ENCODE measurements at regions not wholly inside any gene's neighbourhood (a gene's known extent, or its start where the extent isn't known, plus 50 kb on each side); places are given as distances from the start of the nearest gene placed in this dataset.

DNA sequence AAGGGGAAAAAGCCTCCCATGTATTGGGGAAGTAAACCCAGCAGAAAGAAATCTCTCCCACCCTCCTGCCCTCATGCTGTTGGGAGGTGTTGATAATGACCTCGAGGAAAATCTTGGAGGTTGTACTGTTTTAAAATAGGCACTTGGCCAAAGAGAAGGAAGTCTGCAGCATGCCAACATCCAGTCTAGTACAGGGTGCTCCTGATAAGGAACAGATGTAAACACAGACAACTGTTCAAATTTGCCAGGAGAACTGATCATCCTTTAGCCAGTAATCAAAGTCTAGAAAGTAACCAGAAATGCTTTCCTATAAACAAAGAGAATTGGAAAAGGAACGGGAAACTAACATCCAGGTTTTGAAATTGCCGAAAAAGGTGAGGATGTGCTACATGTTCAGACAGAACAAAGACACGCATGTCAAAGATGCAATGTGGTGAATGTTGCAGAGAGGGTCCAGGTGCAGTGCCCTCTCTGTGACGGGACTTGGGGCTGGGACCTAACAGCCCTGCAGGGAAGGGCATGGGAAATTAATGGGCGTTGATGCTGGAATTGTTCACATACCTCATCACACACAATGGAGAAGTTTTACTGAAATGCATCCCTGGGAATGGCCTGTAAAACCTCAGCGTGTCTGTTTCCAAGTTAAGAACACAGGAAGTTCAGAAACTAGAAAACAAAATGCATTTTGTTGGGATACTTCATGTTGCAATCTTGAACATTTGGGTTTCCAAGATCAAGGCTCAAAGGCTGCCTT lies 125.7 kb upstream of the RND3 start:
- no peaks in the 10 kb centered on the region for H3K4me1 ChIP-seq (ENCODE audit: insufficient read depth, low read length)
- ChIA-PET CTCF (no interaction called here), POLR2A (no interaction called here)
- DNase-seq (no peak), ATAC-seq (ENCODE audit: poor library complexity) (no peak)
- no peak overlapping the region for H3K27ac Mint-ChIP-seq
- no peak overlapping the region for H3K27ac ChIP-seq (ENCODE audit: low read depth in 1 of 2, low read length in 2 of 2)
- no peak overlapping the region for H3K4me3 Mint-ChIP-seq
- no peaks in the 10 kb centered on the region for H3K9me3 ChIP-seq (ENCODE audit: control insufficient read depth in 1 of 2, insufficient read depth in 1 of 2, low read length in 2 of 2)
- no peaks in the 10 kb centered on the region for H3K27me3 Mint-ChIP-seq
- H3K9me3 Mint-ChIP-seq: no peaks in the 10 kb centered on the region
- no peaks in the 10 kb centered on the region for H3K27me3 ChIP-seq (ENCODE audit: control insufficient read depth in 1 of 2, insufficient read depth in 2 of 2, low read length in 2 of 2)
- H3K4me1 Mint-ChIP-seq (ENCODE audit: low read depth): no peaks in the 10 kb centered on the region
- no peaks in the 10 kb centered on the region for H3K36me3 ChIP-seq (ENCODE audit: insufficient read depth, low read length)
- intact Hi-C loops (cut with DNase I, micrococcal nuclease): loop anchor here (2.0 to 5.0 kb wide), 2 partner anchors 1014 to 1016 kb away; no protein-coding TSS in a partner anchor
- TF ChIP-seq, protein P1, sequence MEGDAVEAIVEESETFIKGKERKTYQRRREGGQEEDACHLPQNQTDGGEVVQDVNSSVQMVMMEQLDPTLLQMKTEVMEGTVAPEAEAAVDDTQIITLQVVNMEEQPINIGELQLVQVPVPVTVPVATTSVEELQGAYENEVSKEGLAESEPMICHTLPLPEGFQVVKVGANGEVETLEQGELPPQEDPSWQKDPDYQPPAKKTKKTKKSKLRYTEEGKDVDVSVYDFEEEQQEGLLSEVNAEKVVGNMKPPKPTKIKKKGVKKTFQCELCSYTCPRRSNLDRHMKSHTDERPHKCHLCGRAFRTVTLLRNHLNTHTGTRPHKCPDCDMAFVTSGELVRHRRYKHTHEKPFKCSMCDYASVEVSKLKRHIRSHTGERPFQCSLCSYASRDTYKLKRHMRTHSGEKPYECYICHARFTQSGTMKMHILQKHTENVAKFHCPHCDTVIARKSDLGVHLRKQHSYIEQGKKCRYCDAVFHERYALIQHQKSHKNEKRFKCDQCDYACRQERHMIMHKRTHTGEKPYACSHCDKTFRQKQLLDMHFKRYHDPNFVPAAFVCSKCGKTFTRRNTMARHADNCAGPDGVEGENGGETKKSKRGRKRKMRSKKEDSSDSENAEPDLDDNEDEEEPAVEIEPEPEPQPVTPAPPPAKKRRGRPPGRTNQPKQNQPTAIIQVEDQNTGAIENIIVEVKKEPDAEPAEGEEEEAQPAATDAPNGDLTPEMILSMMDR (IDR thresholded peaks at IDR 0.05): no peak
- H3K4me3 ChIP-seq (ENCODE audit: low read length): no peak overlapping the region
- H3K36me3 Mint-ChIP-seq (ENCODE audit: low read depth): no peaks in the 10 kb centered on the region

DNA sequence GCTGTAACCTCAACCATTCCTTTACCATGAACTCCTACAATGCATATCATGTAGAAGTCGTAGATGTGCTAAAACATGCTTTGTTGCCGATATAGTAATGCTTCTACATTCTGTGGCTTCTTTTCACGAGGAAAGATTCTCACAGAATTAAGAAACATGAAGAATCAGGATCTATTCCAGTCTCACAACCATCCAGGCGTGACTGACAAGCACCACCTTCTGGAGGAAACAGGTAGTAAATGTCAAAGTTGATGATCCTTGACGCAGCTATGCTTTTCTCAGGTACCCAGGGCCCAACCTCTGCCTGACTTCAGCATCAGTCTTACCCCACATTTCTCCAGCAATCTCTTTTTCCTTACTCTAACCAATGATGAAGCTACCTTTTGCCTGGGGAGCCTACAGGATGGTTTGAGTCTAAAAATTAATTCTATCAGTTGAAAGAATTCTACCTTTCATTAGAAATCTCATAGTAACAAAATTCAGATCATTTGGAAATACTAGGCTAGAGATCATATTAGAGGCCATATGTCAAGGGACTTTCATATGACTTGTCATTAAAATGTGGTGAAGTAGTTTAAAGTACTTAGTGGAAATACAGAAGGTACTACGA lies 123.3 kb upstream of the RND3 start:
- H3K9me3 Mint-ChIP-seq: no peaks in the 10 kb centered on the region
- Histone ChIP-seq H3K27ac (ENCODE audit: low read depth in 1 of 2, low read length in 2 of 2) (no peak overlapping the region), H3K9me3 (ENCODE audit: control insufficient read depth in 1 of 2, insufficient read depth in 1 of 2, low read length in 2 of 2) (no peaks in the 10 kb centered on the region), H3K36me3 (ENCODE audit: insufficient read depth, low read length) (no peaks in the 10 kb centered on the region), H3K4me1 (ENCODE audit: insufficient read depth, low read length) (no peaks in the 10 kb centered on the region), H3K4me3 (ENCODE audit: low read length) (no peak overlapping the region), H3K27me3 (ENCODE audit: control insufficient read depth in 1 of 2, insufficient read depth in 2 of 2, low read length in 2 of 2) (no peaks in the 10 kb centered on the region)
- H3K4me3 Mint-ChIP-seq: no peak overlapping the region
- ChIA-PET POLR2A (no interaction called here), CTCF (no interaction called here)
- H3K36me3 Mint-ChIP-seq (ENCODE audit: low read depth): no peaks in the 10 kb centered on the region
- peak in 1 of 14 experiments; percentile 1 for DNase-seq
- no peak for ATAC-seq (ENCODE audit: poor library complexity)
- H3K27ac Mint-ChIP-seq: no peak overlapping the region
- TF ChIP-seq, protein P1 (IDR thresholded peaks at IDR 0.05): no peak
- no peaks in the 10 kb centered on the region for H3K27me3 Mint-ChIP-seq
- H3K4me1 Mint-ChIP-seq (ENCODE audit: low read depth): no peaks in the 10 kb centered on the region
- intact Hi-C loops (cut with DNase I, micrococcal nuclease): loop anchor here in 1 of 2 experiments (5.0 kb wide), 1 partner anchor 1013 kb away; no protein-coding TSS in a partner anchor

DNA sequence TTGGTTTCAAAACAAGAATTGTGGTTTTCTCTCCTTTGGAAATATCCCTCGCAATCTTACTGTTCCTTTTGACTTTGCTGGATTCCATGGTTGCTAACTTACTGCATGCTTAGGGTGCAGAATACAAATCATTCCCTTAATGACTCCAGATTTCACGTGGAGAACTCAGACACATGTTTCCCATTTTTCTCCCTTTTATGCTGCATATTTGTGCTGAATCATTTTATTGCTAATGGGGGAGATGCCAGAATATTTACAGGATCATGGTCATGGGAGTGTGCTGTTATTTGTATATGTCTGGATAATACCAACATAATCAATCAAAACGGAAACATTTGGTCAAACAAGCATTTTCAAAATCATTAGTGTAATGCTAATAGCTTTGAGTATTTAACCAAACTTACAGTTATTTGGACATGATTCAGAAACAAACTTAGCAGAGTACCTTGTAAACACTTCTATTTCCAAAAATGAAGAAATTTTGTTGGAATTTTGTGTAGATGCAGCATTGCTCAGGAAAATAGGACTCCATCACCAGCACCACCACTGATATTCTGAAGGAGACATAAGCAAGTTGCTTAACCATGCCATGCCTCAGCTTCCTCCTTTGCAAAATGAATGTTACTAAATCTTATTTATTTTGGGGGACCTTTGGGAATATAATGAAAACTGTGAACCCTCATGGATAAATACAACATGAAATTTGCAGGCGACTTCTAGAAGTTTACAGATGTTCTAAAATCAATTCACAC lies 122.5 kb upstream of the RND3 start:
- Mint-ChIP-seq H3K27ac (no peak overlapping the region), H3K27me3 (no peaks in the 10 kb centered on the region), H3K4me3 (no peak overlapping the region), H3K36me3 (ENCODE audit: low read depth) (no peaks in the 10 kb centered on the region), H3K9me3 (no peaks in the 10 kb centered on the region), H3K4me1 (ENCODE audit: low read depth) (no peaks in the 10 kb centered on the region)
- POLR2A ChIA-PET: no interaction called here
- H3K36me3 ChIP-seq (ENCODE audit: insufficient read depth, low read length): no peaks in the 10 kb centered on the region
- H3K4me1 ChIP-seq (ENCODE audit: insufficient read depth, low read length): no peaks in the 10 kb centered on the region
- no peaks in the 10 kb centered on the region for H3K27me3 ChIP-seq (ENCODE audit: control insufficient read depth in 1 of 2, insufficient read depth in 2 of 2, low read length in 2 of 2)
- ATAC-seq (ENCODE audit: poor library complexity): no peak
- DNase-seq: no peak
- TF ChIP-seq, protein P1 (IDR thresholded peaks at IDR 0.05): no peak
- H3K4me3 ChIP-seq (ENCODE audit: low read length): no peak overlapping the region
- intact Hi-C loops (cut with DNase I, micrococcal nuclease): loop anchor here in 1 of 2 experiments (5.0 kb wide), 1 partner anchor 1013 kb away; no protein-coding TSS in a partner anchor
- H3K27ac ChIP-seq (ENCODE audit: low read depth in 1 of 2, low read length in 2 of 2): no peak overlapping the region
- CTCF ChIA-PET: no interaction called here
- H3K9me3 ChIP-seq (ENCODE audit: control insufficient read depth in 1 of 2, insufficient read depth in 1 of 2, low read length in 2 of 2): no peaks in the 10 kb centered on the region

All from CD4-positive, alpha-beta T cell (primary cell).